NCI-H2196 treated with DMSO at 0.1 percent for 48 hours (cell line): ENCODE measurements at regions not wholly inside any gene's neighbourhood (a gene's known extent, or its start where the extent isn't known, plus 50 kb on each side); places are given as distances from the start of the nearest gene placed in this dataset.

Experiments used
- DNase-seq: peaks from one replicate; lab custom pipeline; 2025; ENCODE audit not compliant: unreplicated experiment; lab: John Stamatoyannopoulos, UW

DNA sequence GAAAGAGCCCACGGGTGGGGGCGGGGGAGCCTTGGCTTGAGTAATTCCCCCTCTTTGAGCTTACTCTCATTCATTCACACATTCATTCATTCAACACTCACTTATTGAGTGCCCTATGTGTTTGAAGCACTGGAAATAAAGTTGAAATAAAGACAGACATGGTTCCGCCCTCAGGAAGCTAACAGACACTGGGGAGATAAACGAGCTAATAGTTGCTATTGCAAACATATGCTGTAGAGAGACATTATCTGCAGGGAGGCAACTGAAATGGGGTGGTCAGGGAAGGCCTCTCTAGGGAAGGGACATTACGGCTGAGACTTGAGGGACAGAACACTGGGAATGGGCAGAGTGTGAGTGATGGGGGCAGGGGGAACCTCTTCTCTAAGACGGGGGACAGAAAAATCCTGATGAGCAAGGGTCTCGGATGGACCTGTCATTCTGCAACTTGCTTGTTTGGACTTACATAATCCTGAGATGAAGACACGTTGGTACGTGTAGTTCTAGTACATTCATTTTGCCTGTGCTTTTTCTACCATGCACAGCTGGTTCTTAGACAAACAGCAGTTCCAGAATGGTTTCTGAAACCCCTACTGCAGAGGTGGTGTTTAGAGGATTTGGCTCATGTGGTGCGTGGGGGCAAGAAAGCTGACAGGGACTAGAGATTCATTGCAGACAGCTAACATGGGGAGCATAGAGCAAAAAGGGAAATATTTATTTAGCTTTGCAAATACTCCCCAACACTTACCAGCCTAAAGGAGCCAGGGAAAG lies 71.1 kb upstream of the BLCAP start:
- no peak for DNase-seq

DNA sequence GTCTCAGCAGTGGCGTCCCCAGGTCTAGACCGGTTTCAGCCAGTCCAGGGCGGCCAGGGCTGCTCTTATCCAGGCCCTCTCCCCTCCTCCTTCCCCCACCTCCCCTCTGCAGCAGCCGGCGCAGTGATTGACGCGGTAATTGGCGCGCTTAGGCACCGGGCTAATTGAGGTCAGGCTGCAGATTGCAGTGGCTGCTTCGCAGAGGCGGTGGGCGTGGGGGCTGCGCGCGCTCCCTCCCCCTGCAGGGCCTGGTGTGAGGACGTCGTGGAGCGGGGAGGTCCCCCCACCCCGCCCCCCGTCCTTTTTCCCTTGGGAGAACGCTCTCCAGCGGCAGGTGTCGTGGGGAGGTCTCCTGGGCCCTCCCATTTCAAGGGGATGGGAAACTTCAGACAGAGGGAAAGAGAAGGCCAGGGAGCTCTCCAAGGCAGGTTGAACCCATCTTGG lies 70.4 kb upstream of the BLCAP start:
- no peak for DNase-seq

DNA sequence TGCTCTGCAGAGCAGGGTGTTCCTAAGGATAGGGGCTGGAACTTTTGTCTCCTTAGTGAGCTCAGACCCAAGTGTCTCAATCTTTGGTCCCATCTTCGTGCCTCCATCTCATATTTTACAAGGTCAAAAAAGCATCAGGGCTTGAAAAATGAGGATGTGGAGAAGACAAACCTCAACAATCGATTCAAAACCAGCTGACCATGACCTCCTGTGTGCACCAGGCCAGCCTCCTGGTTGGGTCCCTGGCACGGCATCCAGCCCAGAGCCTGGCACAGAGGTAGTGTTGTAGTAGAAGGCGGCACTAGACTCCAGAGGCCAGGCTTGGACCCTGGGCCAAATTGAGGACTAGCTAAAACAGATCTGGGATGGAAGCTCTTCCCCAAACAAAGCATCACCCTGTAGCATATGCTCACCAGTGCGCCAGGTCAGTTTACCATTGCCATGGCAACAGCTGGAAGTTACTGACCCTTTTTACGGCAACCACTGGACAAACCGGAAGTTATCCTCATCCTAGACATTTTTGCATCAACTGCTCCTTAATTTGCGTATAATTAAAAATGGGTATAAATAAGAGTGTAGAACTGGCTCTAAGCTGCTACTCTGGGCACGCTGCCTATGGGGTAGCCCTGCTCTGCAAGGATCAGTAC lies 69.3 kb upstream of the BLCAP start:
- no peak for DNase-seq

GRCh38 chr20:37596168-37596567 lies 68.5 kb upstream of the BLCAP start:
- no peak for DNase-seq

- DNase-seq = no peak
Measured at GRCh38 chr20:37593710-37594109, 66.0 kb upstream of the BLCAP start.

GRCh38 chr20:37590938-37591490 lies 63.3 kb upstream of the BLCAP start:
- no peak for DNase-seq

DNA sequence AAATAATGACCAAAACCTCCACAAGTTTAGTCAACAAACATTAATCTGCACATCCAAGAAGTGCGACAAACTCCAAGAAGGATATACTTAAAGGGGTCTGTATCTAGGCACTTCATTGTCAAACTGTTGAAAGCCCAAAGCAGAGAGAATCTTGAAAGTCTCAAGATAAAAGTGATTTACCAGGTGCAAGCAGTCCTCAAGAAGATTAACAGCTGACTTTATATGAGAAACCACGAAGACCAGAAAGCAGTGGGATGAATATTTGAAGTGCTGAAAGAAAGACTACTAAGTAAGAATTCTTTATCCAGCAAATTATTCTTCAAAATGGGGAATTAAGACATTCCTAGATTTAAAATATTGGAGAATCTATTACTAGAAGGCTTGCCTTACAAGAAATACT lies 58.4 kb upstream of the BLCAP start:
- DNase-seq = no peak

- DNase-seq = no peak
Measured at GRCh38 chr20:37584238-37584807, 56.6 kb upstream of the BLCAP start.

DNA sequence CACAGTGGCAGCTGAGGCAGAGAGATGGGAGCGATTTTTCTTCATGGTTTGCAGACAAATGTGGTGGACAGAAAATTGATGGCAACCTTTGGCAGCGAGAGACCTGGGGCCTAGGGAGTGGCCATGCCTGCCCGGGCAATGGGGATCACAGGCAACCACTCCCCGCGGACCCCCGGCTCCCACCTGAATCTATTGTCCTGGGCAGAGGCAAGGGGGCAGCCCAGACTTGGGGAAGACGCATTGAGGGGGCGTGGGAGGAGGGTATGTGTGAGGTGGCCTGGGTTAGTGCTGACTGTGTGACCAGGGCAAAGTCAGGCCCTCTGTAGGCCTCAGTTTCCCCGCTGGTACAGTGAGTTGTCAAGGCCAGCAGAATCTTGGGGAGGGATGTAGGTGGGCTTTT lies 53.6 kb upstream of the BLCAP start:
- no peak for DNase-seq

DNA sequence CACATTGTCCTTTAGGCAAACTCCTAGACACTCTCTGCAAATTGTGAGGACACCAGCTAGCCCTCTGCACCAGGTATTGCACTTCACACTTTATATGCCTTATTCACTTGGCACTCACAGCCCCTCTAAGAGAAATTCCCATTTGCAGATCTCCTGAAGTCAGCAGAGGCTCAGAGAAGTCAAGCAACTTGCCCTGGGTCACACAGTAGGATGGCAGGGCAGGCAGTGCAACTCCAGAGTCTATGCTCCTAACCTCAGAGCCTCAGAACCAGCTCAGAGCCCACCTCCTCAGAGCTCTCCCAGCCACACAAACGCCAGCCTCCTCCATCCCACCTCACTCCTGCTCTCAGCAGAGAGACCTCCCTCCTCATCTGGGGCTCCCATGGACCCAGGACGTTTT lies 52.4 kb upstream of the BLCAP start:
- DNase-seq = no peak

- no peak for DNase-seq
Measured at GRCh38 chr20:37579106-37579505, 51.4 kb upstream of the BLCAP start.

DNA sequence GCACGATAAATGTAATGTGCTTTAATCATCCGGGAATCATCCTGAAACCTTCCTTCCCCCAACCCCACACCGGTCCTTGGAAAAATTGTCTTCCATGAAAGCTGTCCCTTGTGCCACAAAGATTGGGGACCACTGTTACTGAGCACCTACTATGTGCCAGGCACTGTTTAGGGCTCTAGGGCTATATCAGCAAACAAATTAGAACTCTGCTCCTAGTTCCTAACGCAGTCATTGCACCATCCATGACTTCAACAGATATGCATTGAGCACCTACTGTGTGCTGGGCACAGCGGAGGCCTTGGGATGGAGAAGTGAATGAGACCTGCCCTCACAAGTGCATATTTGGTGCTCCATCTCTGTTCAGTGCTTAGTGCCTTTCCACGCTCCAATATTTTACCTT lies 50.3 kb upstream of the BLCAP start:
- DNase-seq = no peak
